Ishikawa (cell line): ENCODE measurements at regions not wholly inside any gene's neighbourhood (a gene's known extent, or its start where the extent isn't known, plus 50 kb on each side); places are given as distances from the start of the nearest gene placed in this dataset.

ENCODE experiments used
- CEBPB ChIP-seq: IDR thresholded peaks from 2 replicates; pipeline ENCODE4 v1.6.1; 2012
- CREB1 ChIP-seq: IDR thresholded peaks from 2 replicates; pipeline ENCODE4 v1.6.1; 2012; ENCODE audit warnings: low read depth
- EGR1 ChIP-seq: IDR thresholded peaks from 2 replicates; pipeline ENCODE4 v1.6.1; 2012
- EP300 ChIP-seq: IDR thresholded peaks from 2 replicates; pipeline ENCODE4 v1.6.1; 2012; ENCODE audit warnings: borderline replicate concordance
- FOXM1 ChIP-seq: IDR thresholded peaks from 2 replicates; pipeline ENCODE4 v1.6.1; 2012; ENCODE audit warnings: low read depth, borderline replicate concordance
- MAX ChIP-seq: IDR thresholded peaks from 2 replicates; pipeline ENCODE4 v1.6.1; 2012
- NFIC ChIP-seq: IDR thresholded peaks from 2 replicates; pipeline ENCODE4 v1.6.1; 2012
- RAD21 ChIP-seq: IDR thresholded peaks from 2 replicates; pipeline ENCODE4 v1.6.1; 2012; ENCODE audit warnings: low read depth
- REST ChIP-seq: IDR thresholded peaks from 2 replicates; pipeline ENCODE4 v1.6.1; 2012; ENCODE audit warnings: low read depth, mild to moderate bottlenecking
- TAF1 ChIP-seq: IDR thresholded peaks from 2 replicates; pipeline ENCODE4 v1.6.1; 2012; ENCODE audit warnings: low read depth, mild to moderate bottlenecking
- TCF12 ChIP-seq: IDR thresholded peaks from 2 replicates; pipeline ENCODE4 v1.6.1; 2012; ENCODE audit warnings: low read depth
- TEAD4 ChIP-seq: IDR thresholded peaks from 2 replicates; pipeline ENCODE4 v1.6.1; 2012
- USF1 ChIP-seq: IDR thresholded peaks from 2 replicates; pipeline ENCODE4 v1.6.1; 2012
- YY1 ChIP-seq: IDR thresholded peaks from 2 replicates; pipeline ENCODE4 v1.6.1; 2012; ENCODE audit warnings: low read depth
- ZBTB7A ChIP-seq: IDR thresholded peaks from 2 replicates; pipeline ENCODE4 v1.6.1; 2012; ENCODE audit warnings: low read depth

- no peak for TF ChIP-seq CREB1
- no peak for TF ChIP-seq USF1
- no peak for TF ChIP-seq FOXM1
- TF ChIP-seq TCF12: no peak
- no peak for TF ChIP-seq ZBTB7A
- no peak for TF ChIP-seq TAF1
- TF ChIP-seq TEAD4: no peak
- no peak for TF ChIP-seq YY1
- TF ChIP-seq CEBPB: no peak
- no peak for TF ChIP-seq REST
- no peak for TF ChIP-seq MAX
Observed at GRCh38 chr20:11080781-11081377, 407.1 kb upstream of the JAG1 start.

GRCh38 chr20:11083841-11084240 is 410.0 kb upstream of the JAG1 start:
- TF ChIP-seq MAX (no peak), USF1 (no peak), TEAD4 (no peak), NFIC (no peak), RAD21 (no peak), TAF1 (no peak), ZBTB7A (no peak), CREB1 (no peak), EGR1 (no peak), CEBPB (no peak), FOXM1 (no peak)

- TF ChIP-seq RAD21 (no peak), FOXM1 (no peak), MAX (no peak), CEBPB (no peak), EP300 (no peak), EGR1 (no peak), TCF12 (no peak), TEAD4 (no peak), ZBTB7A (no peak), REST (no peak), USF1 (no peak), YY1 (no peak), CREB1 (no peak), NFIC (no peak), TAF1 (no peak)
Observed at GRCh38 chr20:11084508-11084907, 410.7 kb upstream of the JAG1 start.

- no peak for TF ChIP-seq YY1
- TF ChIP-seq NFIC: no peak
- TF ChIP-seq EGR1: no peak
- TF ChIP-seq USF1: no peak
- no peak for TF ChIP-seq CEBPB
- TF ChIP-seq CREB1: no peak
- no peak for TF ChIP-seq EP300
- no peak for TF ChIP-seq TAF1
- no peak for TF ChIP-seq TEAD4
- TF ChIP-seq MAX: no peak
- no peak for TF ChIP-seq ZBTB7A
- no peak for TF ChIP-seq FOXM1
- TF ChIP-seq TCF12: no peak
Observed at GRCh38 chr20:11086970-11087369, 413.2 kb upstream of the JAG1 start.

GRCh38 chr20:11090751-11091150 is 417.0 kb upstream of the JAG1 start:
- TF ChIP-seq REST: no peak
- no peak for TF ChIP-seq TCF12
- TF ChIP-seq FOXM1: no peak
- no peak for TF ChIP-seq TEAD4
- TF ChIP-seq USF1: no peak
- TF ChIP-seq CREB1: no peak
- no peak for TF ChIP-seq NFIC
- TF ChIP-seq TAF1: no peak
